Kidney (tissue), 13 donors: ENCODE measurements at regions not wholly inside any gene's neighbourhood (a gene's known extent, or its start where the extent isn't known, plus 50 kb on each side); places are given as distances from the start of the nearest gene placed in this dataset.

Source experiments
- DNase-seq, 5 donors: peaks; one replicate each; pipeline ENCODE4 v3.0.0-alpha.2; 2013 to 2020
- FAIRE-seq: peaks from 2 replicates; lab custom pipeline; 2012; peaks lifted over from hg19 to GRCh38; lab: Jason Lieb, UNC
- H3K27ac ChIP-seq, 2 donors: one replicate each; pipeline ENCODE4 v1.7.0; 2013; ENCODE audit warnings: low read depth in 2 of 2, low read length in 2 of 2, inconsistent platforms in 1 of 2
- H3K27me3 ChIP-seq: one replicate; pipeline ENCODE4 v1.7.1; 2013; ENCODE audit warnings: low read length, inconsistent platforms; ENCODE audit not compliant: control insufficient read depth, insufficient read depth
- H3K36me3 ChIP-seq, 3 donors: one replicate each; pipeline versions ENCODE4 v1.7.0 to v1.7.1; 2013; ENCODE audit warnings: low read length in 3 of 3, control low read depth in 1 of 3, inconsistent platforms in 1 of 3; ENCODE audit not compliant: insufficient read depth in 3 of 3, control insufficient read depth in 2 of 3
- H3K4me1 ChIP-seq, 3 donors: one replicate each; pipeline versions ENCODE4 v1.7.0 to v1.7.1; 2013; ENCODE audit warnings: low read length in 3 of 3, inconsistent platforms in 1 of 3, low read depth in 1 of 3; ENCODE audit not compliant: control insufficient read depth in 2 of 3, insufficient read depth in 2 of 3
- H3K4me3 ChIP-seq, 3 donors: one replicate each; pipeline versions ENCODE4 v1.7.0 to v1.8.1; 2013; ENCODE audit warnings: low read length in 3 of 3, control low read depth in 1 of 3, inconsistent platforms in 1 of 3
- H3K9ac ChIP-seq, 3 donors: one replicate each; pipeline versions ENCODE4 v1.7.0 to v1.7.1; 2013; ENCODE audit warnings: low read length in 3 of 3, control low read depth in 1 of 3, inconsistent platforms in 1 of 3
- H3K9me3 ChIP-seq, 3 donors: one replicate each; pipeline versions ENCODE4 v1.7.0 to v1.7.1; 2013; ENCODE audit warnings: low read length in 3 of 3, control low read depth in 1 of 3, inconsistent platforms in 1 of 3; ENCODE audit not compliant: control insufficient read depth in 2 of 3, insufficient read depth in 1 of 3
- CTCF ChIP-seq: IDR thresholded peaks from 3 replicates; pipeline ENCODE4 v1.5.1; 2012; ENCODE audit warnings: mild to moderate bottlenecking, moderate library complexity, borderline replicate concordance; ENCODE audit not compliant: insufficient read depth; ENCODE audit errors: extremely low read depth
- intact Hi-C: fragments of 100-400 bp; cut with DNase I; formaldehyde crosslinking; loops from one replicate; pipeline ENCODE4 v1.11.1; 2022
- donor health status: control.
- donor health status: control.
- donor health status: control.
- donor health status: control.
- donor health status: control.
- donor health status: DM: yes; HTN: yes; CAD: no.
- donor health status: Normal renal cell carcinoma (clear cell type).

- intact Hi-C loops, result loop anchor here (10.0 kb wide), 1 partner anchor 246 kb away; no protein-coding TSS in a partner anchor
- no peak overlapping the region for H3K9ac ChIP-seq
- no peak for DNase-seq
- no peak for TF ChIP-seq CTCF
- no peak overlapping the region for H3K4me3 ChIP-seq
- H3K4me1 ChIP-seq, result no peaks in the 10 kb centered on the region
- H3K27ac ChIP-seq, result no peak overlapping the region
- no peaks in the 10 kb centered on the region for H3K9me3 ChIP-seq
- no peaks in the 10 kb centered on the region for H3K27me3 ChIP-seq
- H3K36me3 ChIP-seq, result no peaks in the 10 kb centered on the region
- no peak for FAIRE-seq
Observed at GRCh38 chr5:54908774-54909525, 76.4 kb downstream of the ESM1 start.

GRCh38 chr5:54905942-54906537 is 79.4 kb downstream of the ESM1 start:
- Histone ChIP-seq H3K9ac (no peak overlapping the region), H3K27ac (no peak overlapping the region), H3K4me1 (no peaks in the 10 kb centered on the region), H3K9me3 (no peaks in the 10 kb centered on the region), H3K27me3 (no peaks in the 10 kb centered on the region), H3K36me3 (no peaks in the 10 kb centered on the region), H3K4me3 (no peak overlapping the region)
- intact Hi-C loops, result loop anchor here (10.0 kb wide), 1 partner anchor 249 kb away; no protein-coding TSS in a partner anchor
- DNase-seq, result peak in 4 of 5 donors; percentile 71 to 88 (median 82)
- peak; percentile 71 for FAIRE-seq
- peak; percentile 58 for TF ChIP-seq CTCF

GRCh38 chr5:54905246-54905795 is 80.1 kb downstream of the ESM1 start:
- FAIRE-seq, result no peak
- Histone ChIP-seq H3K27ac (no peak overlapping the region), H3K9me3 (no peaks in the 10 kb centered on the region), H3K4me1 (no peaks in the 10 kb centered on the region), H3K9ac (no peak overlapping the region), H3K36me3 (no peaks in the 10 kb centered on the region), H3K4me3 (no peak overlapping the region), H3K27me3 (no peaks in the 10 kb centered on the region)
- DNase-seq, result peak in 3 of 5 donors; percentile 31 to 78 (median 72)
- intact Hi-C loops, result loop anchor here (10.0 kb wide), 1 partner anchor 249 kb away; no protein-coding TSS in a partner anchor
- no peak for TF ChIP-seq CTCF
